ENCODE measurements at regions not wholly inside any gene's neighbourhood (a gene's known extent, or its start where the extent isn't known, plus 50 kb on each side); places are given as distances from the start of the nearest gene placed in this dataset.
A peak's percentile ranks its signal among the peaks of the same experiment; 100 is the strongest.

DNA sequence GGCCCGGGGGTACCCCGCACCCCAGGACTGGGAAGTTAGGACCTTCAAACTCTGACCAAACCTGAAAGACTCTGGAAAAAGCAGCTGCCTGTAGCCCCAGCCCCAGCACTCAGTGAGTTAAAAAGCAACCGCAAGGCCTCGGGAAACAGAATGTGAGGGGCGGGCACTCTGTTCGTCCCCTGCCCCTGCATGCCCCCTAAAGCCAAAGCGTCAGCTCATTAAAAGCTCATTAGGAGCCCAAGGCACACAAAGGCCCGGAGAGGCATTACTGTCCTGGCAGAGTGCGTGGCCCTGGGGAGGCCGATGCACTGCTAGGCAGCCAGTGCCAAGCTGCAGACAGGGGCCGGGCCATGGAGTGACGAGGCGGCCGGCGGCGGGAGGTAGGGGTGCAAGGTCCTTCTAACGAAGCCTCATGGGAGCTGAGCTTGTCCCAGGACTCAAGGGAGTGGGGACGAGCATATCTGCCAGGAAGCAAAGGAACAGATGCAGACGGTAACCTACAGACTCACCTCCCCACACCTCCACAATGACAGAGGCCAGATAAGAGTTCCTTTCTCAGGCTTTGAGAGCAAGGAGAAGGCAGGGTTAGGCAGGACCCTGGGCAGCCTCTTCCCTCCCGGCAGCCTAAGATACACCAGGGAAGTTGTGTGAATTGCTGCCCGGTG lies 116.8 kb downstream of the ENGASE start:
- ChIA-PET POLR2A (no interaction called here), CTCF (interaction anchor here (1.1 to 1.6 kb wide), 2 partner anchors 200 to 202 kb away, joined by 3 to 6 read pairs; no protein-coding TSS in a partner anchor)
- ATAC-seq (no peak), DNase-seq (no peak)
- no peak overlapping the region for H3K4me3 Mint-ChIP-seq
- H3K27ac Mint-ChIP-seq, result no peak overlapping the region
- no peaks in the 10 kb centered on the region for H3K4me1 Mint-ChIP-seq (ENCODE audit: low read depth)
- TF ChIP-seq CTCF (IDR thresholded peaks at IDR 0.05), result no peak
- H3K36me3 Mint-ChIP-seq (ENCODE audit: low read depth), result no peaks in the 10 kb centered on the region
- intact Hi-C loops (cut with micrococcal nuclease), result no loop called here
- H3K27me3 Mint-ChIP-seq, result peaks cover 31% of the 10 kb centered on the region
- H3K9me3 Mint-ChIP-seq, result no peaks in the 10 kb centered on the region

DNA sequence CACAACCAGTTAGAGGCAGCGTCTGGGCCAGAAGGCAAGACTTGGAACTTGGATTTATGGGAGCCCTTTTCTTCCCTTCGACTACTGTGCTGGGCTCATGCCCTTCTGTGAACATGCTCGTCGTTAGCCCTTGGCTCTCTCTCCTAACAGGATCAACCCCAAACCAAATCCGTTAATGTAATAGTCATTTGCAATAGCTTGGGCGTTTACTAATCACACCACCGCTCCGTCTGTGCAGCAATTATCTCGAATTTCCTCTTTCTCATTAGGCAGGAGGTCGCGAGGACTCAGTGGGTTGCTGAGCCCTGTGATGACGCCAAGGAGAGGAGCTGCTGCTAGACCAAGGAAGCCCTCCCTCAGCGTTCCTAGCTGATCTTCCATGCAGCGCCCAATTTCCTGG lies 114.7 kb downstream of the ENGASE start:
- no peak overlapping the region for H3K27ac Mint-ChIP-seq
- H3K27me3 Mint-ChIP-seq, result peaks cover 49% of the 10 kb centered on the region
- no peak overlapping the region for H3K4me3 Mint-ChIP-seq
- no peaks in the 10 kb centered on the region for H3K4me1 Mint-ChIP-seq (ENCODE audit: low read depth)
- DNase-seq, result no peak
- TF ChIP-seq CTCF (IDR thresholded peaks at IDR 0.05), result no peak
- ATAC-seq, result no peak
- H3K36me3 Mint-ChIP-seq (ENCODE audit: low read depth), result no peaks in the 10 kb centered on the region
- no peaks in the 10 kb centered on the region for H3K9me3 Mint-ChIP-seq
- ChIA-PET CTCF (interaction anchor here (2.5 kb wide), 1 partner anchor 203 kb away, joined by 19 read pairs; no protein-coding TSS in a partner anchor), POLR2A (no interaction called here)
- intact Hi-C loops (cut with micrococcal nuclease), result no loop called here

GRCh38 chr17:79188685-79189084 lies 114.1 kb downstream of the ENGASE start:
- ChIA-PET POLR2A (no interaction called here), CTCF (interaction anchor here (2.5 kb wide), 1 partner anchor 203 kb away, joined by 19 read pairs; no protein-coding TSS in a partner anchor)
- no peak for DNase-seq
- ATAC-seq, result no peak
- H3K9me3 Mint-ChIP-seq, result no peaks in the 10 kb centered on the region
- H3K27ac Mint-ChIP-seq, result no peak overlapping the region
- H3K36me3 Mint-ChIP-seq (ENCODE audit: low read depth), result no peaks in the 10 kb centered on the region
- H3K4me3 Mint-ChIP-seq, result no peak overlapping the region
- no peak for TF ChIP-seq CTCF (IDR thresholded peaks at IDR 0.05)
- intact Hi-C loops (cut with micrococcal nuclease), result no loop called here
- peaks cover 53% of the 10 kb centered on the region for H3K27me3 Mint-ChIP-seq
- no peaks in the 10 kb centered on the region for H3K4me1 Mint-ChIP-seq (ENCODE audit: low read depth)

DNA sequence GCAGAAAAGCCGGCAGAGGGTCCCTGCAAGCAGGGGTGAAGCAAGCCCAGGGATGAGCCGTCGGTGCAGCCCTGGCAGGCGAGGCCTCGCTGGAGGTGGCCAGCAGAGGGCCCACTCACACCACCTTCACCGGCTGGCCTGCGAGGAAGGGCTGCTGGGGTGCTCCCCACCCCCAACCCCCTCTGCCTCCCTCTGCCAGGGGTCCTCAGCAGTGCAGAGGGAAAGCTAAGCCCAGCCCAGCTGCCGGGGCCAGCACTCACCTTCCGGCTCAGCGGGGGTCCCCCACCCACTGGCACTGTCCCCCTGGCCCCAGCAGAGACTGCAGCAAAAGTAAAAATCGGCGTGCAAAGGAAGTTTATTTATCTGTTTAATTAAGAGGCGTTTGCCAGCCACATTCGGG lies 113.4 kb downstream of the ENGASE start:
- peak; percentile 32 for TF ChIP-seq CTCF (IDR thresholded peaks at IDR 0.05)
- peaks cover 52% of the 10 kb centered on the region for H3K27me3 Mint-ChIP-seq
- peak; percentile 31 for DNase-seq

GRCh38 chr17:79187186-79187585 lies 112.6 kb downstream of the ENGASE start:
- no peaks in the 10 kb centered on the region for H3K4me1 Mint-ChIP-seq (ENCODE audit: low read depth)
- no peak overlapping the region for H3K4me3 Mint-ChIP-seq
- no peaks in the 10 kb centered on the region for H3K36me3 Mint-ChIP-seq (ENCODE audit: low read depth)
- intact Hi-C loops (cut with micrococcal nuclease), result no loop called here
- DNase-seq (no peak), ATAC-seq (no peak)
- no peak for TF ChIP-seq CTCF (IDR thresholded peaks at IDR 0.05)
- H3K27me3 Mint-ChIP-seq, result peaks cover 47% of the 10 kb centered on the region
- no peaks in the 10 kb centered on the region for H3K9me3 Mint-ChIP-seq
- no peak overlapping the region for H3K27ac Mint-ChIP-seq
- ChIA-PET POLR2A (no interaction called here), CTCF (interaction anchor here (0.5 to 2.5 kb wide), 2 partner anchors 205 to 494 kb away, joined by 4 to 19 read pairs; no protein-coding TSS in a partner anchor)

More for the DNA sequence above, 113.4 kb downstream of the ENGASE start:
- intact Hi-C loops (cut with micrococcal nuclease), result no loop called here
- ATAC-seq, result peak; percentile 49
- ChIA-PET POLR2A (no interaction called here), CTCF (interaction anchor here (2.5 kb wide), 1 partner anchor 204 kb away, joined by 19 read pairs; no protein-coding TSS in a partner anchor)
- Mint-ChIP-seq H3K4me1 (ENCODE audit: low read depth) (no peaks in the 10 kb centered on the region), H3K9me3 (no peaks in the 10 kb centered on the region), H3K27ac (no peak overlapping the region), H3K36me3 (ENCODE audit: low read depth) (no peaks in the 10 kb centered on the region), H3K4me3 (no peak overlapping the region)
